ENCODE measurements at regions not wholly inside any gene's neighbourhood (a gene's known extent, or its start where the extent isn't known, plus 50 kb on each side); places are given as distances from the start of the nearest gene placed in this dataset.

DNA sequence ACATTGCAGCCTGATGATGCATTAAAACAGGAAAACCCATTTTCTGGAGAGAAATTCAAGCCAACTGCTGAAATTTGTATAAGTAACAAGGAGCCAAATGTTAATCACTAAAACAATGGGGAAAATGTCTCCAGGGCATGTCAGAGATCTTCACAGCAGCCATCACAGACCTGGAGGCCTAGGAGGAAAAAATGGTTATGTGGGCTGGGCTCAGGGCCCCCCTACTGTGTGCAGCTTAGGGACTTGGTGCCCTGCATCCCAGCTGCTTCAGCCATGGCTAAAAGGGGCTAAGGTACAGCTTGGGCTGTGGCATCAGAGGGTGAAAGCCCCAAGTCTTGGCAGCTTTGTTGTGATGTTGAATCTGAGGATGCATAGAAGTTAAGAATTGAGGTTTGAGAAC, 479.8 kb downstream of the BCKDHB start:
- TF ChIP-seq EZH2 (IDR thresholded peaks at IDR 0.05) (no peak), POLR2AphosphoS5 (IDR thresholded peaks at IDR 0.05; ENCODE audit: borderline replicate concordance, low read depth, low read length) (no peak), FOXP2 (optimal IDR thresholded peaks at IDR 0.05; ENCODE audit: control extremely low read depth, extremely low read length, insufficient read depth) (no peak)
